ENCODE measurements at regions not wholly inside any gene's neighbourhood (a gene's known extent, or its start where the extent isn't known, plus 50 kb on each side); places are given as distances from the start of the nearest gene placed in this dataset.

GRCh38 chr7:113010377-113010776, 76.2 kb downstream of the GPR85 start:
- Mint-ChIP-seq H3K9me3 (peaks cover 5 to 15% (median 10%) of the 10 kb centered on the region in 3 donors), H3K27me3 (no peaks in the 10 kb centered on the region), H3K4me3 (no peak overlapping the region), H3K36me3 (no peaks in the 10 kb centered on the region), H3K4me1 (no peaks in the 10 kb centered on the region), H3K27ac (no peak overlapping the region)
- ATAC-seq (replicated peaks in 1 of 4) (no peak), DNase-seq (no peak)
- H3K9me3 ChIP-seq, result no peaks in the 10 kb centered on the region
- H3K27ac ChIP-seq (ENCODE audit: low read length), result no peak overlapping the region
- no peaks in the 10 kb centered on the region for H3K4me1 ChIP-seq (ENCODE audit: control insufficient read depth in 1 of 2, extremely low read depth in 1 of 2, insufficient read depth in 2 of 2, low read length in 2 of 2)
- ChIA-PET POLR2A (interaction anchor here in 1 of 2 donors (0.6 kb wide), 1 partner anchor 120 kb away, joined by 3 read pairs; no protein-coding TSS in a partner anchor), CTCF (no interaction called here)
- H3K36me3 ChIP-seq (ENCODE audit: control insufficient read depth in 2 of 2, extremely low read depth in 1 of 2, insufficient read depth in 1 of 2, low read length in 1 of 2), result no peaks in the 10 kb centered on the region
- H3K27me3 ChIP-seq (replicated peaks in 1 of 2; ENCODE audit: control insufficient read depth in 2 of 2, extremely low read depth in 1 of 2, insufficient read depth in 2 of 2, low read length in 1 of 2), result peaks cover 0 to 4% of the 10 kb centered on the region in 2 experiments
- H3K4me3 ChIP-seq (ENCODE audit: control insufficient read depth in 1 of 2, extremely low read depth in 1 of 2, low read length in 1 of 2), result no peak overlapping the region

DNA sequence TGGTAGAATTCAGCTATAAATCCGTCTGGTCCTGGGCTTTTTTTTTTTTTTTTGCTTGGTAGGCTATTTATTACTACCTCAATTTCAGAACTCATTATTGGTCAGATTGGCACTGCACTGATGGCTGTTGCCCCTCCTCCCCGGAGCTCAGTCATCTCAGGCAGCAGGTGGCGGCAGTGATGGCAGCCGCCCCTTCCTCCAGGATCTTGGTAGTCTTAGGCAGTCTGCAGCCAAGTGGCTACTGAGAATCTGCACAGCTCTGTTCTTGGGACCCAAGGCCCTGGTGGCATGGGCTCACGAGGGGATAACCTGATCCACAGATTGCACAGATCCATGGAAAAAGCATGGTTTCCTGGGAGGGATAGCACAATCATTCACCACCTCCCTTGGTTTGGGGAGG, 77.9 kb downstream of the GPR85 start:
- Histone ChIP-seq H3K9me3 (no peaks in the 10 kb centered on the region), H3K27ac (ENCODE audit: low read length) (no peak overlapping the region), H3K4me1 (ENCODE audit: control insufficient read depth in 1 of 2, extremely low read depth in 1 of 2, insufficient read depth in 2 of 2, low read length in 2 of 2) (no peaks in the 10 kb centered on the region), H3K36me3 (ENCODE audit: control insufficient read depth in 2 of 2, extremely low read depth in 1 of 2, insufficient read depth in 1 of 2, low read length in 1 of 2) (no peaks in the 10 kb centered on the region), H3K27me3 (replicated peaks in 1 of 2; ENCODE audit: control insufficient read depth in 2 of 2, extremely low read depth in 1 of 2, insufficient read depth in 2 of 2, low read length in 1 of 2) (peaks cover 0 to 4% of the 10 kb centered on the region in 2 experiments), H3K4me3 (ENCODE audit: control insufficient read depth in 1 of 2, extremely low read depth in 1 of 2, low read length in 1 of 2) (no peak overlapping the region)
- ChIA-PET POLR2A (no interaction called here), CTCF (interaction anchor here in 1 of 2 donors (0.6 kb wide), 1 partner anchor 78 kb away, joined by 3 read pairs; no protein-coding TSS in a partner anchor)
- H3K27ac Mint-ChIP-seq, result no peak overlapping the region
- WGBS (ENCODE audit: insufficient coverage), result 81% methylated on average over 4 of the region's 5 CpGs
- H3K4me1 Mint-ChIP-seq, result no peaks in the 10 kb centered on the region
- no peak for DNase-seq
- no peak overlapping the region for H3K4me3 Mint-ChIP-seq
- peaks cover 5 to 15% (median 10%) of the 10 kb centered on the region in 3 donors for H3K9me3 Mint-ChIP-seq
- ATAC-seq (replicated peaks in 1 of 4), result no peak
- no peaks in the 10 kb centered on the region for H3K27me3 Mint-ChIP-seq
- no peaks in the 10 kb centered on the region for H3K36me3 Mint-ChIP-seq

DNA sequence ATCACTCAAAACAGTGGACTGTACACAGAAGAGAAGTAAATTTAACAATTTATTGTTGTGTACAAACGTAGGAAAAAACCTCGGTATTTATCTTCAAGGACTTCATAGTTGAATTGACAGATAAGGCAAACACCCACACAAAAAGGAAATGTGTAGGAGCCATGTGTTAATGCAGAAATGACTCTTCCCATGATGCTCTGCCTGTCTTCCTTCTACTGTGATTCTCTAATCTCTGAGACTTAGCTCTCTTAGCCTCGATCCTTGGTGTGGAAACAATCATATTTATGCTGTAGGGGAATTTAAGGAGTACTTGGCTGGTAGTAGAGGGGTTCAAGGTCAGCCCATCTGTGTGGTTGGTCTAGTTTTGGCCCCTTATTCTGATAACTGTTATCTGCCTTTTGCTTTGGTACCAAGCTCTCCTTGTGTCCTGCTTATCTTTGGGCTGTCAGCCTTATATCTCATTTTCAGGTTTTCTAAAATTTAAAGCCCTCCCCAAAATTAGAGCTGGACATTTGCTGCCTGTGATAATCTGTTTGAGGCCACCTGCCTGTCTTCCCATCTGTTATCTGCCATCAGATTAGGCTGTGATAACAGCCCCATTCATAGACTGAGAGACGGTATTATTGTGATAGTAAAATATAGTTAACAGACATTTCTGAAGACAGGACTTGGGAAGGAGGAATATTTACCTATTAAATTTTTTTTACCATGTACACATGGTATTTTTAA, 81.7 kb downstream of the GPR85 start:
- Mint-ChIP-seq H3K4me3 (no peak overlapping the region), H3K36me3 (no peaks in the 10 kb centered on the region), H3K4me1 (no peaks in the 10 kb centered on the region), H3K9me3 (no peaks in the 10 kb centered on the region), H3K27me3 (peaks cover 0 to 7% of the 10 kb centered on the region in 2 donors), H3K27ac (no peak overlapping the region)
- POLR2A ChIA-PET, result no interaction called here
- Histone ChIP-seq H3K4me3 (ENCODE audit: control insufficient read depth in 1 of 2, extremely low read depth in 1 of 2, low read length in 1 of 2) (no peak overlapping the region), H3K9me3 (no peaks in the 10 kb centered on the region), H3K4me1 (ENCODE audit: control insufficient read depth in 1 of 2, extremely low read depth in 1 of 2, insufficient read depth in 2 of 2, low read length in 2 of 2) (no peaks in the 10 kb centered on the region), H3K27me3 (replicated peaks in 1 of 2; ENCODE audit: control insufficient read depth in 2 of 2, extremely low read depth in 1 of 2, insufficient read depth in 2 of 2, low read length in 1 of 2) (peaks cover 0 to 4% of the 10 kb centered on the region in 2 experiments), H3K27ac (ENCODE audit: low read length) (no peak overlapping the region), H3K36me3 (ENCODE audit: control insufficient read depth in 2 of 2, extremely low read depth in 1 of 2, insufficient read depth in 1 of 2, low read length in 1 of 2) (no peaks in the 10 kb centered on the region)
- no CpG with 5 or more reads among the region's 4 CpGs for WGBS (ENCODE audit: insufficient coverage)
- ATAC-seq (replicated peaks in 1 of 4) (no peak), DNase-seq (no peak)
- CTCF ChIA-PET, result no interaction called here

GRCh38 chr7:113000316-113001020, 86.2 kb downstream of the GPR85 start:
- DNase-seq (no peak), ATAC-seq (replicated peaks in 1 of 4) (no peak)
- H3K9me3 Mint-ChIP-seq, result no peaks in the 10 kb centered on the region
- peaks cover 4 to 14% of the 10 kb centered on the region in 2 donors for H3K27me3 Mint-ChIP-seq
- Histone ChIP-seq H3K27me3 (replicated peaks in 1 of 2; ENCODE audit: control insufficient read depth in 2 of 2, extremely low read depth in 1 of 2, insufficient read depth in 2 of 2, low read length in 1 of 2) (no peaks in the 10 kb centered on the region), H3K4me3 (ENCODE audit: control insufficient read depth in 1 of 2, extremely low read depth in 1 of 2, low read length in 1 of 2) (no peak overlapping the region), H3K36me3 (ENCODE audit: control insufficient read depth in 2 of 2, extremely low read depth in 1 of 2, insufficient read depth in 1 of 2, low read length in 1 of 2) (no peaks in the 10 kb centered on the region), H3K27ac (ENCODE audit: low read length) (no peak overlapping the region), H3K4me1 (ENCODE audit: control insufficient read depth in 1 of 2, extremely low read depth in 1 of 2, insufficient read depth in 2 of 2, low read length in 2 of 2) (no peaks in the 10 kb centered on the region), H3K9me3 (no peaks in the 10 kb centered on the region)
- H3K4me3 Mint-ChIP-seq, result no peak overlapping the region
- no peaks in the 10 kb centered on the region for H3K4me1 Mint-ChIP-seq
- POLR2A ChIA-PET, result no interaction called here
- WGBS (ENCODE audit: insufficient coverage), result no CpG with 5 or more reads among the region's 6 CpGs
- H3K36me3 Mint-ChIP-seq, result no peaks in the 10 kb centered on the region
- CTCF ChIA-PET, result no interaction called here
- no peak overlapping the region for H3K27ac Mint-ChIP-seq

- CTCF ChIA-PET, result no interaction called here
- Histone ChIP-seq H3K4me1 (ENCODE audit: control insufficient read depth in 1 of 2, extremely low read depth in 1 of 2, insufficient read depth in 2 of 2, low read length in 2 of 2) (no peaks in the 10 kb centered on the region), H3K4me3 (ENCODE audit: control insufficient read depth in 1 of 2, extremely low read depth in 1 of 2, low read length in 1 of 2) (no peak overlapping the region), H3K27ac (ENCODE audit: low read length) (no peak overlapping the region), H3K27me3 (replicated peaks in 1 of 2; ENCODE audit: control insufficient read depth in 2 of 2, extremely low read depth in 1 of 2, insufficient read depth in 2 of 2, low read length in 1 of 2) (no peaks in the 10 kb centered on the region), H3K36me3 (ENCODE audit: control insufficient read depth in 2 of 2, extremely low read depth in 1 of 2, insufficient read depth in 1 of 2, low read length in 1 of 2) (no peaks in the 10 kb centered on the region), H3K9me3 (no peaks in the 10 kb centered on the region)
- Mint-ChIP-seq H3K9me3 (no peaks in the 10 kb centered on the region), H3K4me1 (no peaks in the 10 kb centered on the region), H3K27me3 (peaks cover 4 to 14% of the 10 kb centered on the region in 2 donors), H3K36me3 (no peaks in the 10 kb centered on the region), H3K4me3 (no peak overlapping the region), H3K27ac (no peak overlapping the region)
- ATAC-seq (replicated peaks in 1 of 4) (no peak), DNase-seq (no peak)
- POLR2A ChIA-PET, result no interaction called here
- WGBS (ENCODE audit: insufficient coverage), result no CpG with 5 or more reads among the region's 2 CpGs
Measured at GRCh38 chr7:112997831-112998230, 88.8 kb downstream of the GPR85 start.

DNA sequence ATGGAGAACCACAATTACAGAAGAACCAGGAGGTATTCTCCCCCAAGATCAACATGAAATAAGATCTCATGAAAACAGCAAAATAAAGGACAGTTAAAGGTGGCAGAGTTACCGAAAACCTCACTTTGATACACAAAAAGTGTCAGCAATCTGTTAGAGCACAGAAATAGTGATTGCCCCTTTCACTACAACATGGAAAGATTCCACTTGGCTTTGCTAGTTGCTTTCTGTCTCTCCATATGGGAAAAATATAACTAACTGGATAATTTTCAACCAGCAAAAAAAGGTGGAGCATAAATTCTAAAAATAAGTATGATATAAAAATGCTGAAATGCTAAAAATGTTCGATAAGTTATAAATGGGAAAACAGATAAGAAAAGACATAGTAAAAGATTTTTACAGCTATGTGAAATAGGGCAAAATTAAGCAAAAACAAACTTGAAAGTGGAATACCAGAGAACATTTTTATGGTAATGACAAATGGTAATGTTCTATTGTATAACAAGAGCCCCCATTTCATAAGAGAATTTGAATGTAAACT, 90.2 kb downstream of the GPR85 start:
- no peaks in the 10 kb centered on the region for H3K27me3 ChIP-seq (replicated peaks in 1 of 2; ENCODE audit: control insufficient read depth in 2 of 2, extremely low read depth in 1 of 2, insufficient read depth in 2 of 2, low read length in 1 of 2)
- Mint-ChIP-seq H3K4me1 (no peaks in the 10 kb centered on the region), H3K27ac (no peak overlapping the region), H3K36me3 (no peaks in the 10 kb centered on the region), H3K4me3 (no peak overlapping the region), H3K9me3 (no peaks in the 10 kb centered on the region), H3K27me3 (peaks cover 4 to 15% of the 10 kb centered on the region in 2 donors)
- H3K9me3 ChIP-seq, result no peaks in the 10 kb centered on the region
- H3K4me3 ChIP-seq (ENCODE audit: control insufficient read depth in 1 of 2, extremely low read depth in 1 of 2, low read length in 1 of 2), result no peak overlapping the region
- H3K27ac ChIP-seq (ENCODE audit: low read length), result no peak overlapping the region
- H3K36me3 ChIP-seq (ENCODE audit: control insufficient read depth in 2 of 2, extremely low read depth in 1 of 2, insufficient read depth in 1 of 2, low read length in 1 of 2), result no peaks in the 10 kb centered on the region
- ChIA-PET CTCF (interaction anchor here (0.6 to 0.7 kb wide), 2 partner anchors 231 to 780 kb away, joined by 3 to 5 read pairs; no protein-coding TSS in a partner anchor), POLR2A (interaction anchor here in 1 of 2 donors (0.6 kb wide), 1 partner anchor 1103 kb away, joined by 3 read pairs; no protein-coding TSS in a partner anchor)
- ATAC-seq (replicated peaks in 1 of 4), result no peak
- H3K4me1 ChIP-seq (ENCODE audit: control insufficient read depth in 1 of 2, extremely low read depth in 1 of 2, insufficient read depth in 2 of 2, low read length in 2 of 2), result no peaks in the 10 kb centered on the region
- WGBS (ENCODE audit: insufficient coverage), result 83% methylated on average over 1 of the region's 2 CpGs
- DNase-seq, result no peak

Measured in T-cell (primary cell).